VCaP (cell line): ENCODE measurements at regions not wholly inside any gene's neighbourhood (a gene's known extent, or its start where the extent isn't known, plus 50 kb on each side); places are given as distances from the start of the nearest gene placed in this dataset.

ENCODE experiments used
- H3K27ac ChIP-seq: fragments of 450-650 bp; 2 replicates; pipeline ENCODE4 v1.5.1; 2017
- CTCF ChIP-seq: fragments of 450-650 bp; conservative IDR thresholded peaks from 2 replicates; pipeline ENCODE4 v1.5.1; 2017; ENCODE audit warnings: mild to moderate bottlenecking, moderate library complexity

GRCh38 chr5:99076723-99077640 is 148.2 kb upstream of the CHD1 start:
- no peak for TF ChIP-seq CTCF
- no peak overlapping the region for H3K27ac ChIP-seq

GRCh38 chr5:99072846-99073245 is 144.0 kb upstream of the CHD1 start:
- TF ChIP-seq CTCF, result no peak
- H3K27ac ChIP-seq, result no peak overlapping the region

- TF ChIP-seq CTCF, result no peak
- no peak overlapping the region for H3K27ac ChIP-seq
Observed at GRCh38 chr5:99070822-99071221, 142.0 kb upstream of the CHD1 start.

- TF ChIP-seq CTCF, result no peak
- no peak overlapping the region for H3K27ac ChIP-seq
Observed at GRCh38 chr5:99070362-99070761, 141.6 kb upstream of the CHD1 start.

GRCh38 chr5:99068944-99069650 is 140.3 kb upstream of the CHD1 start:
- TF ChIP-seq CTCF, result no peak
- no peak overlapping the region for H3K27ac ChIP-seq

- no peak for TF ChIP-seq CTCF
- no peak overlapping the region for H3K27ac ChIP-seq
Observed at GRCh38 chr5:99063737-99064136, 134.9 kb upstream of the CHD1 start.

GRCh38 chr5:99061711-99062110 is 132.9 kb upstream of the CHD1 start:
- no peak overlapping the region for H3K27ac ChIP-seq
- no peak for TF ChIP-seq CTCF
